ENCODE measurements at regions not wholly inside any gene's neighbourhood (a gene's known extent, or its start where the extent isn't known, plus 50 kb on each side); places are given as distances from the start of the nearest gene placed in this dataset.

GRCh38 chr10:36053271-36053670 is 411.2 kb upstream of the FZD8 start:
- TF ChIP-seq CTCF (conservative IDR thresholded peaks at IDR 0.05; ENCODE audit: low read depth, low read length) (no peak), EZH2 (IDR thresholded peaks at IDR 0.05; ENCODE audit: borderline replicate concordance, low read depth, low read length, poor library complexity, severe bottlenecking) (no peak)

All from A673 (cell line).